ENCODE measurements at regions not wholly inside any gene's neighbourhood (a gene's known extent, or its start where the extent isn't known, plus 50 kb on each side); places are given as distances from the start of the nearest gene placed in this dataset.

GRCh38 chr5:109479260-109479860, 69.6 kb upstream of the PJA2 start:
- TF ChIP-seq POLR2A (IDR thresholded peaks at IDR 0.05; ENCODE audit: low read length), result no peak
- TF ChIP-seq GATA1 (IDR thresholded peaks at IDR 0.05; ENCODE audit: low read depth, low read length), result no peak

Measured in erythroblast (primary cell).